Activated CD4-positive, alpha-beta memory T cell treated with anti-CD3 and anti-CD28 coated beads, Interleukin-2, amount 10 ng/mL, durations not matched to agents 7 days and 5 days (primary cell): ENCODE measurements at regions not wholly inside any gene's neighbourhood (a gene's known extent, or its start where the extent isn't known, plus 50 kb on each side); places are given as distances from the start of the nearest gene placed in this dataset.

Experiments used
- CTCF ChIA-PET: fragments of 350-600 bp; sonication (Branson Sonifier 250); formaldehyde crosslinking; loops from one replicate; lab custom pipeline; 2021; ENCODE audit warnings: antibody characterized with exemption, inconsistent platforms; lab: Charles Lee
- POLR2A ChIA-PET: fragments of 350-600 bp; sonication (Branson Sonifier 250); formaldehyde crosslinking; loops from one replicate; lab custom pipeline; 2021; ENCODE audit warnings: antibody characterized with exemption; lab: Charles Lee
- DNase-seq: peaks from one replicate; pipeline ENCODE4 v3.0.0-alpha.2; 2020
- H3K27ac Mint-ChIP-seq: one replicate; pipeline ENCODE4 v1.8.0; 2021; ENCODE audit warnings: mild to moderate bottlenecking, mixed read lengths
- H3K27me3 Mint-ChIP-seq: one replicate; pipeline ENCODE4 v1.8.0; 2021; ENCODE audit warnings: mixed read lengths
- H3K36me3 Mint-ChIP-seq: one replicate; pipeline ENCODE4 v1.8.0; 2021; ENCODE audit warnings: low read depth, mixed read lengths
- H3K4me1 Mint-ChIP-seq: one replicate; pipeline ENCODE4 v1.8.0; 2021; ENCODE audit warnings: mixed read lengths
- H3K4me3 Mint-ChIP-seq: one replicate; pipeline ENCODE4 v1.8.0; 2021; ENCODE audit warnings: mild to moderate bottlenecking, mixed read lengths
- H3K9me3 Mint-ChIP-seq: one replicate; pipeline ENCODE4 v1.8.0; 2021; ENCODE audit warnings: mixed read lengths

DNA sequence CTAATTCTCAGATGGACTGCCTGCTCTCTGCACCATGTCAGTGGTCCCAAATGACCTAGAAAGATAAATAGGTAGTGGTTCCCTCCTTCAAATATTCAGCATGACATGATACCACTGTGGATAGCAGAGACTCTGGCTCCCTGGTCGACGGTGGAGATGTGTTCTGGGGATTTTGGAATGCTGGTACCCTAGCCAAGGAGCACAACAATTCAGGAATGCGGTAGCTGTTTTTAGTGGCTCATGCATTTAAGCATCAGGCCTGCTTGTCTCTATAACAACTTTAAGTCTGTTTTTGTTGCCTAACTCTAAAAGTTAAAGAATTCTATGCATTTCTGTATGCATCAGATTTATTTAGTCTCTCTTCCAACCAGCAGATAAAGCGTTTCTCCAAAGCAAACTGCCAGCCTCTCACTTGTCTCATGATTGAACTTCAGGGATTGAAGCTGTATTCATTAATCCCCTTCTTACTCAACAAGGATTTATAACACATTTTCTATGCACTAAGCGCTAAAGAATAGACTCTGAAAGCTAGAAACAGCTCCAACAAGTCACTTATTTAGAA lies 164.9 kb upstream of the BMP4 start:
- Mint-ChIP-seq H3K27me3 (peaks cover 1% of the 10 kb centered on the region), H3K27ac (no peak overlapping the region), H3K9me3 (no peaks in the 10 kb centered on the region), H3K36me3 (no peaks in the 10 kb centered on the region), H3K4me3 (no peak overlapping the region), H3K4me1 (no peaks in the 10 kb centered on the region)
- ChIA-PET CTCF (no interaction called here), POLR2A (no interaction called here)
- DNase-seq, result no peak

GRCh38 chr14:54123841-54124240 lies 167.2 kb upstream of the BMP4 start:
- no peaks in the 10 kb centered on the region for H3K4me1 Mint-ChIP-seq
- H3K27ac Mint-ChIP-seq, result no peak overlapping the region
- peaks cover 1% of the 10 kb centered on the region for H3K27me3 Mint-ChIP-seq
- POLR2A ChIA-PET, result no interaction called here
- no peak overlapping the region for H3K4me3 Mint-ChIP-seq
- CTCF ChIA-PET, result no interaction called here
- no peak for DNase-seq
- no peaks in the 10 kb centered on the region for H3K9me3 Mint-ChIP-seq
- H3K36me3 Mint-ChIP-seq, result no peaks in the 10 kb centered on the region

GRCh38 chr14:54125109-54125508 lies 168.5 kb upstream of the BMP4 start:
- POLR2A ChIA-PET, result no interaction called here
- no peaks in the 10 kb centered on the region for H3K9me3 Mint-ChIP-seq
- H3K27me3 Mint-ChIP-seq, result peaks cover 1% of the 10 kb centered on the region
- H3K4me3 Mint-ChIP-seq, result no peak overlapping the region
- H3K4me1 Mint-ChIP-seq, result no peaks in the 10 kb centered on the region
- CTCF ChIA-PET, result no interaction called here
- no peak for DNase-seq
- H3K36me3 Mint-ChIP-seq, result no peaks in the 10 kb centered on the region
- no peak overlapping the region for H3K27ac Mint-ChIP-seq

GRCh38 chr14:54126947-54127346 lies 170.3 kb upstream of the BMP4 start:
- Mint-ChIP-seq H3K4me3 (no peak overlapping the region), H3K4me1 (no peaks in the 10 kb centered on the region), H3K36me3 (no peaks in the 10 kb centered on the region), H3K9me3 (no peaks in the 10 kb centered on the region), H3K27ac (no peak overlapping the region), H3K27me3 (no peaks in the 10 kb centered on the region)
- CTCF ChIA-PET, result no interaction called here
- DNase-seq, result no peak
- POLR2A ChIA-PET, result no interaction called here

- ChIA-PET POLR2A (no interaction called here), CTCF (no interaction called here)
- no peaks in the 10 kb centered on the region for H3K4me1 Mint-ChIP-seq
- no peaks in the 10 kb centered on the region for H3K9me3 Mint-ChIP-seq
- H3K36me3 Mint-ChIP-seq, result no peaks in the 10 kb centered on the region
- no peak overlapping the region for H3K4me3 Mint-ChIP-seq
- no peak overlapping the region for H3K27ac Mint-ChIP-seq
- no peak for DNase-seq
- H3K27me3 Mint-ChIP-seq, result no peaks in the 10 kb centered on the region
Observed at GRCh38 chr14:54127526-54127925, 170.9 kb upstream of the BMP4 start.

GRCh38 chr14:54129850-54130640 lies 173.4 kb upstream of the BMP4 start:
- Mint-ChIP-seq H3K4me3 (no peak overlapping the region), H3K4me1 (no peaks in the 10 kb centered on the region), H3K36me3 (no peaks in the 10 kb centered on the region), H3K27ac (no peak overlapping the region), H3K27me3 (no peaks in the 10 kb centered on the region), H3K9me3 (no peaks in the 10 kb centered on the region)
- POLR2A ChIA-PET, result no interaction called here
- DNase-seq, result no peak
- CTCF ChIA-PET, result no interaction called here

DNA sequence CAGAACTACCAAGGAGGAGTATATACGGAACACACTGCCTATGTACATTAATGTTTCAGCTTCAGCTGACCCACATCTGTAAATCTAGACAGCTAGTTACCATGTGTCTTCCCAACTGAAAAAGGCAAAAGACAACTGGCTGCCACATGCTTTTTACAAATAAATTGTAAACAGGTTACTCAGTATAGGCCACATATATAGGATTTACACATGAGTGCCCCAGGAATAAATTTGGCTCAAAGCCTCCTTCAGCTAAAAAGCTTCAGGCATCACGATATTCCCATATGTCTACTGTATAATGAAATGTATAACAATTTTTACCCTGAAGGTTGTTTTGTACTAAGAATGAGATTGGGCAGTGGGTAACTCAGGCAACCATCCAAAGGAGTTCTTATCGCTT lies 175.9 kb upstream of the BMP4 start:
- CTCF ChIA-PET, result no interaction called here
- DNase-seq, result no peak
- POLR2A ChIA-PET, result no interaction called here
- H3K4me3 Mint-ChIP-seq, result no peak overlapping the region
- H3K9me3 Mint-ChIP-seq, result no peaks in the 10 kb centered on the region
- H3K36me3 Mint-ChIP-seq, result no peaks in the 10 kb centered on the region
- H3K4me1 Mint-ChIP-seq, result no peaks in the 10 kb centered on the region
- H3K27me3 Mint-ChIP-seq, result no peaks in the 10 kb centered on the region
- no peak overlapping the region for H3K27ac Mint-ChIP-seq

DNA sequence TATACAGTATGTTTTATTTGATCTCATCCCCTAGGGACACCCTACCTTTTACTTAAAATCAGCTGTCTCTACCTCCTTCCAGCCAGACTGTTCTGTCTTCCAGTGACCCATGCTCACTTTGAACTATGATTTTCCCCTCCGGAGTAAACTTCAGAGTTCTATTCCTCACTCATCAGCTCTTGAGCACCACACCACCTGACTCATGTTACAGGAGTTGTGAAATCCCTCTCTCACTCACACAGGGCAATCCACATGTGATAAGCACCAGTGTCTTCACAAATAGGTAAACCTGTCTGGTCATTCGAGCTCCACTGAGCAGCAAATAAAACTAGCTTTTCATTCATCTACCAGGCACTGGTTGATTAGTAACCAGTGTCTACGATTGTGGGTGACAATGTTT lies 177.3 kb upstream of the BMP4 start:
- no peaks in the 10 kb centered on the region for H3K27me3 Mint-ChIP-seq
- no peak overlapping the region for H3K27ac Mint-ChIP-seq
- CTCF ChIA-PET, result no interaction called here
- no peak overlapping the region for H3K4me3 Mint-ChIP-seq
- no peaks in the 10 kb centered on the region for H3K36me3 Mint-ChIP-seq
- H3K9me3 Mint-ChIP-seq, result no peaks in the 10 kb centered on the region
- no peaks in the 10 kb centered on the region for H3K4me1 Mint-ChIP-seq
- no peak for DNase-seq
- POLR2A ChIA-PET, result no interaction called here

- H3K27ac Mint-ChIP-seq, result no peak overlapping the region
Observed at GRCh38 chr14:54135804-54136280, 179.2 kb upstream of the BMP4 start.

GRCh38 chr14:54136894-54137613 lies 180.4 kb upstream of the BMP4 start:
- Mint-ChIP-seq H3K36me3 (no peaks in the 10 kb centered on the region), H3K4me1 (no peaks in the 10 kb centered on the region), H3K4me3 (no peak overlapping the region), H3K9me3 (no peaks in the 10 kb centered on the region), H3K27me3 (no peaks in the 10 kb centered on the region), H3K27ac (no peak overlapping the region)
- ChIA-PET POLR2A (no interaction called here), CTCF (interaction anchor here (0.6 kb wide), 1 partner anchor 207 kb away, joined by 3 read pairs; no protein-coding TSS in a partner anchor)
- no peak for DNase-seq

More at GRCh38 chr14:54135804-54136280, 179.2 kb upstream of the BMP4 start:
- H3K9me3 Mint-ChIP-seq, result no peaks in the 10 kb centered on the region
- POLR2A ChIA-PET, result no interaction called here
- no peaks in the 10 kb centered on the region for H3K4me1 Mint-ChIP-seq
- H3K4me3 Mint-ChIP-seq, result no peak overlapping the region
- no peak for DNase-seq
- no peaks in the 10 kb centered on the region for H3K27me3 Mint-ChIP-seq
- no peaks in the 10 kb centered on the region for H3K36me3 Mint-ChIP-seq
- CTCF ChIA-PET, result no interaction called here

GRCh38 chr14:54137614-54137961 lies 181.0 kb upstream of the BMP4 start:
- no peak overlapping the region for H3K27ac Mint-ChIP-seq
- CTCF ChIA-PET, result interaction anchor here (0.6 kb wide), 1 partner anchor 207 kb away, joined by 3 read pairs; no protein-coding TSS in a partner anchor

GRCh38 chr14:54138024-54138353 lies 181.4 kb upstream of the BMP4 start:
- ChIA-PET CTCF (no interaction called here), POLR2A (no interaction called here)
- no peaks in the 10 kb centered on the region for H3K9me3 Mint-ChIP-seq
- no peaks in the 10 kb centered on the region for H3K36me3 Mint-ChIP-seq
- H3K4me3 Mint-ChIP-seq, result no peak overlapping the region
- H3K27me3 Mint-ChIP-seq, result no peaks in the 10 kb centered on the region
- no peaks in the 10 kb centered on the region for H3K4me1 Mint-ChIP-seq
- H3K27ac Mint-ChIP-seq, result no peak overlapping the region
- DNase-seq, result no peak

More at GRCh38 chr14:54137614-54137961, 181.0 kb upstream of the BMP4 start:
- no peak overlapping the region for H3K4me3 Mint-ChIP-seq
- DNase-seq, result no peak
- H3K9me3 Mint-ChIP-seq, result no peaks in the 10 kb centered on the region
- H3K36me3 Mint-ChIP-seq, result no peaks in the 10 kb centered on the region
- no peaks in the 10 kb centered on the region for H3K4me1 Mint-ChIP-seq
- H3K27me3 Mint-ChIP-seq, result no peaks in the 10 kb centered on the region
- POLR2A ChIA-PET, result no interaction called here

DNA sequence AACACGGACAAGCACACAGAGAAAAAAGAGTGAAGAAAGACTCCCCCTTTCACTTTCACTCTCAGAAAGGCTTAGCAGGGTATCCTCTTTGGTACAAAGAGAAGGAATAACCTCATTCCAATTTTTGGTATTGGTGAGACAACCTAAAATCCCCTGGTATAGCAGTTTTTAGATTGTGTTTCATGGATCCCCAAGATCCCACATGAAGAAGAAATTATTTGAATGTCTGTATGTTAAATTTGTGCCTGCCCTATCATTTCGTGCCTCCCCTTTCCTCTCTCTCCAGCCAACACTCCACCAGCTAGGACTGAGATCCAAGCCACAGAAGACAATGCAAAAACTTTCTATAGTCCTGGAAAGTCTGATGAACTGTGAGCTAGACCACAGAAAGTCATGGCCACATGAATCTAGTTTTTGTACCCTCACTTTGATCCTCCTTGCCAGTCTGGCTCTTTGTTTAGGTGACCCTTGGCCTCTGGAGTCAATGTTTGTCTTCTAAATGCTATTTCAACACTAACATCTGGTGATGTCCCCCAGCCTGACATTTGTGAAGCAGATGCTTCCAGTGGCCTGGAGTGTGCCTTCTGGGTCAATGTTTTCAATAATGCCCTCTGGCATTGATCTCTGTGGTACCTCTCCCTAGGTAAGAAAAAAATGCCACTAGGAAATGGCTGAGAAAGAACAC lies 181.9 kb upstream of the BMP4 start:
- DNase-seq, result no peak
- ChIA-PET POLR2A (no interaction called here), CTCF (no interaction called here)
- Mint-ChIP-seq H3K27me3 (no peaks in the 10 kb centered on the region), H3K27ac (no peak overlapping the region), H3K9me3 (no peaks in the 10 kb centered on the region), H3K4me3 (no peak overlapping the region), H3K4me1 (no peaks in the 10 kb centered on the region), H3K36me3 (no peaks in the 10 kb centered on the region)
